PC-9 (cell line): ENCODE measurements at regions not wholly inside any gene's neighbourhood (a gene's known extent, or its start where the extent isn't known, plus 50 kb on each side); places are given as distances from the start of the nearest gene placed in this dataset.

ENCODE experiments used
- BruUV-seq: library from RNA; stranded (reverse); fragments of 400-500 nt; replicated peaks from 2 replicates; lab custom pipeline; 2021; lab: Mats Ljungman, UMichigan
- CTCF ChIA-PET: fragments of 300-600 bp; sonication (Branson Sonifier 250); formaldehyde crosslinking; loops from one replicate; lab custom pipeline; 2022; ENCODE audit warnings: antibody characterized with exemption; lab: Charles Lee
- POLR2A ChIA-PET: fragments of 300-600 bp; sonication (Branson Sonifier 250); formaldehyde crosslinking; loops from one replicate; lab custom pipeline; 2022; ENCODE audit warnings: antibody characterized with exemption; ENCODE audit not compliant: unreplicated experiment; lab: Charles Lee
- DNase-seq, 2 experiments: peaks; one replicate each; pipeline versions ENCODE4 v3.0.0 to v3.0.0-alpha.2; 2015 to 2022; ENCODE audit warnings: mixed read lengths in 1 of 2
- H2AFZ ChIP-seq: fragments of 200-600 bp; sonication (generic); 2 replicates; pipeline ENCODE4 v1.8.1; 2017; ENCODE audit warnings: antibody characterized with exemption
- H3F3A ChIP-seq: fragments of 200-600 bp; sonication (generic); 2 replicates; pipeline ENCODE4 v1.8.1; 2017; ENCODE audit warnings: antibody characterized with exemption, mild to moderate bottlenecking, low read depth; ENCODE audit not compliant: insufficient read depth
- H3K27ac ChIP-seq: fragments of 200-600 bp; sonication (generic); 2 replicates; pipeline ENCODE4 v1.6.1; 2016; ENCODE audit warnings: mixed run types
- H3K27me3 ChIP-seq: fragments of 200-600 bp; sonication (generic); 2 replicates; pipeline ENCODE4 v1.6.1; 2016; ENCODE audit warnings: low read depth, mixed run types; ENCODE audit not compliant: insufficient read depth
- H3K36me3 ChIP-seq: fragments of 200-600 bp; sonication (generic); 2 replicates; pipeline ENCODE4 v1.6.1; 2016; ENCODE audit warnings: low read depth, mixed run types
- H3K4me1 ChIP-seq: fragments of 200-600 bp; sonication (generic); replicated peaks from 2 replicates; pipeline ENCODE4 v1.6.1; 2016; ENCODE audit warnings: mixed run types; ENCODE audit not compliant: insufficient read depth
- H3K4me2 ChIP-seq: fragments of 200-600 bp; sonication (generic); 2 replicates; pipeline ENCODE4 v1.6.1; 2017; ENCODE audit warnings: mixed run types
- H3K4me3 ChIP-seq: fragments of 200-600 bp; sonication (generic); 2 replicates; pipeline ENCODE4 v1.6.1; 2016; ENCODE audit warnings: mixed run types
- H3K79me2 ChIP-seq: fragments of 200-600 bp; sonication (generic); 2 replicates; pipeline ENCODE4 v1.6.1; 2017; ENCODE audit warnings: low read depth, mixed run types
- H3K9me2 ChIP-seq: fragments of 200-600 bp; sonication (generic); 2 replicates; pipeline ENCODE4 v1.8.1; 2017; ENCODE audit warnings: mild to moderate bottlenecking; ENCODE audit not compliant: insufficient read depth
- H3K9me3 ChIP-seq: fragments of 200-600 bp; sonication (generic); 2 replicates; pipeline ENCODE4 v1.8.1; 2016; ENCODE audit warnings: low read depth; ENCODE audit not compliant: insufficient read depth
- H4K20me1 ChIP-seq: fragments of 200-600 bp; sonication (generic); 2 replicates; pipeline ENCODE4 v1.8.1; 2017; ENCODE audit not compliant: insufficient read depth
- EZH2 ChIP-seq: fragments of 200-600 bp; sonication (generic); IDR thresholded peaks from 2 replicates; pipeline ENCODE4 v1.8.0; 2017; ENCODE audit warnings: antibody characterized with exemption, low read depth
- intact Hi-C: fragments of 100-400 bp; cut with micrococcal nuclease; formaldehyde crosslinking; loops from one replicate; pipeline ENCODE4 v1.10.0; 2022; ENCODE audit not compliant: unreplicated experiment
- TF ChIP-seq, protein P1 (sequence below): fragments of 200-600 bp; sonication (generic); conservative IDR thresholded peaks from 2 replicates; pipeline ENCODE4 v1.6.1; 2017; ENCODE audit warnings: mixed run types, antibody characterized with exemption, mild to moderate bottlenecking, moderate library complexity

DNA sequence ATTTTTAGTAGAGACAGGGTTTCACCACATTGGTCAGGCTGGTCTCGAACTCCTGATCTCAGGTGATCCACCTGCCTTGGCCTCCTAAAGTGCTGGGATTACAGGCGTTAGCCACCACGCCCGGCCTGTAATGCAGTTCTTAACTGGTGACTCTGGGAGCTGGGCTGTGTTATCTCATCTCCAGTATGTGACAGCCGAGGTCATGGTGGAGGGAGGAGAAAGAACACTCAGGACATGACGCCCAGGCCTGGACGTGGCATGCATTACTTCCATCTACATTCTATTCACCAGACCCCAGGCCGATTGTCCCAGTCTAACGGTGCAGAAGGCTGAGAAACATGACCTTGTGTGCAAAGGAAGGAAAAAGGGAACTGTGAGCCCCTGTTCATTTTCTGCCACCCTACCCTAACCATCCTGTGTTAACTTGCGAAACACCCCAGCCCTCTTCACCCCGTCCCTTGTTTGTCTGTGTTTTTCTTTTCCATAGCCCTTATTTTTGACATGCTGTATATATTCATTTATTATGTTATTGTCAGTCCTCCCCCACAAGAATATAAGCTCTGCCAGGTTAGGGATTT, 88.1 kb upstream of the ASAP2 start:
- Histone ChIP-seq H3K9me2 (no peaks in the 10 kb centered on the region), H3K9me3 (no peaks in the 10 kb centered on the region), H2AFZ (no peak overlapping the region), H3K27me3 (no peaks in the 10 kb centered on the region), H3K27ac (no peak overlapping the region), H4K20me1 (no peaks in the 10 kb centered on the region), H3K36me3 (no peaks in the 10 kb centered on the region), H3K4me2 (no peak overlapping the region), H3K4me1 (peaks cover 8% of the 10 kb centered on the region; the same call in 1 of the 2 replicates), H3K79me2 (no peaks in the 10 kb centered on the region), H3K4me3 (no peak overlapping the region), H3F3A (peaks cover 6% of the 10 kb centered on the region; the same call in 1 of the 2 replicates)
- intact Hi-C loops = no loop called here
- BruUV-seq = no TSS peak
- no peak for TF ChIP-seq EZH2
- TF ChIP-seq, protein P1, sequence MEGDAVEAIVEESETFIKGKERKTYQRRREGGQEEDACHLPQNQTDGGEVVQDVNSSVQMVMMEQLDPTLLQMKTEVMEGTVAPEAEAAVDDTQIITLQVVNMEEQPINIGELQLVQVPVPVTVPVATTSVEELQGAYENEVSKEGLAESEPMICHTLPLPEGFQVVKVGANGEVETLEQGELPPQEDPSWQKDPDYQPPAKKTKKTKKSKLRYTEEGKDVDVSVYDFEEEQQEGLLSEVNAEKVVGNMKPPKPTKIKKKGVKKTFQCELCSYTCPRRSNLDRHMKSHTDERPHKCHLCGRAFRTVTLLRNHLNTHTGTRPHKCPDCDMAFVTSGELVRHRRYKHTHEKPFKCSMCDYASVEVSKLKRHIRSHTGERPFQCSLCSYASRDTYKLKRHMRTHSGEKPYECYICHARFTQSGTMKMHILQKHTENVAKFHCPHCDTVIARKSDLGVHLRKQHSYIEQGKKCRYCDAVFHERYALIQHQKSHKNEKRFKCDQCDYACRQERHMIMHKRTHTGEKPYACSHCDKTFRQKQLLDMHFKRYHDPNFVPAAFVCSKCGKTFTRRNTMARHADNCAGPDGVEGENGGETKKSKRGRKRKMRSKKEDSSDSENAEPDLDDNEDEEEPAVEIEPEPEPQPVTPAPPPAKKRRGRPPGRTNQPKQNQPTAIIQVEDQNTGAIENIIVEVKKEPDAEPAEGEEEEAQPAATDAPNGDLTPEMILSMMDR = no peak
- ChIA-PET CTCF (no interaction called here), POLR2A (no interaction called here)
- DNase-seq = no peak

DNA sequence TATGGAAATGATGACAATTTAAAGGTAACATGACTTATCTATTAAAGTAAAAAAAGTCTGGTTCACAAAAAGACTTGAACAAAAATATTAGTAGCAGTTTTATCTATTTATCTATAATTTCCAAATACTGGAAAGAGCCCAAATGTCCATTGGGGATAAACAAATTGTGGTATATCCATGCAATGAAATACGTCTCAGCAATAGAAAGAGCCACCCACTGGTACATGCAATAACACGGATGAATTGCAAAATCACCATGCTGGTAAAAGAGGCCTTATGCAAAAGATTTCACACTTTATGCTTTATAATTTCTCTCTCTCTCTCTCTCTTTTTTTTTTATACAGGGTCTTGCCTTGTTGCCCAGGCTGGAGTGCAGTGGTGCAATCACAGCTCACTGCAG, 91.4 kb upstream of the ASAP2 start:
- Histone ChIP-seq H3K27me3 (no peaks in the 10 kb centered on the region), H3K36me3 (no peaks in the 10 kb centered on the region), H3K27ac (no peak overlapping the region), H3F3A (peaks cover 33% of the 10 kb centered on the region), H3K4me2 (no peak overlapping the region), H3K4me1 (peaks cover 38% of the 10 kb centered on the region), H4K20me1 (no peaks in the 10 kb centered on the region), H2AFZ (no peak overlapping the region), H3K4me3 (no peak overlapping the region), H3K79me2 (no peaks in the 10 kb centered on the region), H3K9me2 (no peaks in the 10 kb centered on the region), H3K9me3 (no peaks in the 10 kb centered on the region)
- ChIA-PET POLR2A (no interaction called here), CTCF (no interaction called here)
- no TSS peak for BruUV-seq
- intact Hi-C loops = no loop called here
- TF ChIP-seq, protein P1 = no peak
- no peak for TF ChIP-seq EZH2
- no peak for DNase-seq

DNA sequence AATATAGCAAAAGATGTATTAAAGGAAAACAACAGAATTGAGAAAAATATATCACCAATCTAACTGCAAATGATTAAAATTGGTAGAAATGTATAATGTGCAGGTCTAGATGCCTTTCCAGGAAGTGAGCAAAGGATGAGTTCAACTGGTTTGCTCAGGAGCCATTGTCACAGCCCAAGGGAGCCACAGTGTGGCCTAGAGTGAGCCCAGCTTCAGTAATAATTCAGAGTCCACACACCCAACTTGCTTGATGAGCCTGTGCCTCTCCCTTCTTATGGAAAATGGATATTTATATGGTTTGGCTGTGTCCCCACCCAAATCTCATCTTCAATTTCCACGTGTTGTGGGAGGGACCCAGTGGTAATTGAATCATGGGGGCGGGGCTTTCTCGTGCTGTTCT, 92.2 kb upstream of the ASAP2 start:
- 0 out of 2 replicates have a peak overlapping the region, but pooled peaks have one; percentile 96 for H3K27ac ChIP-seq
- H3K4me1 ChIP-seq = peaks cover 45% of the 10 kb centered on the region
- no peaks in the 10 kb centered on the region for H4K20me1 ChIP-seq
- H3K4me3 ChIP-seq = no peak overlapping the region
- H3K36me3 ChIP-seq = no peaks in the 10 kb centered on the region
- no TSS peak for BruUV-seq
- CTCF ChIA-PET = interaction anchor here (0.6 kb wide), 2 partner anchors 327 to 870 kb away, joined by 3 read pairs; no protein-coding TSS in a partner anchor
- no peaks in the 10 kb centered on the region for H3K9me3 ChIP-seq
- H3K4me2 ChIP-seq = no peak overlapping the region
- H3K79me2 ChIP-seq = no peaks in the 10 kb centered on the region
- intact Hi-C loops = no loop called here
- POLR2A ChIA-PET = no interaction called here
- TF ChIP-seq, protein P1 = 0 out of 2 replicates have a peak, but pooled peaks have one; percentile 22
- TF ChIP-seq EZH2 = no peak
- no peaks in the 10 kb centered on the region for H3K9me2 ChIP-seq
- DNase-seq = no peak
- no peaks in the 10 kb centered on the region for H3K27me3 ChIP-seq
- peaks cover 33% of the 10 kb centered on the region for H3F3A ChIP-seq
- H2AFZ ChIP-seq = no peak overlapping the region
